CD1c-positive myeloid dendritic cell (primary cell): ENCODE measurements at regions not wholly inside any gene's neighbourhood (a gene's known extent, or its start where the extent isn't known, plus 50 kb on each side); places are given as distances from the start of the nearest gene placed in this dataset.
A peak's percentile ranks its signal among the peaks of the same experiment; 100 is the strongest.
"Not testable (repeated sequence)": the region's sequence is repeated elsewhere in the genome, so short reads cannot be mapped to it uniquely, and the experiment has no call there.

Experiments
- DNase-seq: peaks from one replicate; pipeline ENCODE4 v3.0.0-alpha.2; 2016; ENCODE audit errors: extremely low spot score

DNA sequence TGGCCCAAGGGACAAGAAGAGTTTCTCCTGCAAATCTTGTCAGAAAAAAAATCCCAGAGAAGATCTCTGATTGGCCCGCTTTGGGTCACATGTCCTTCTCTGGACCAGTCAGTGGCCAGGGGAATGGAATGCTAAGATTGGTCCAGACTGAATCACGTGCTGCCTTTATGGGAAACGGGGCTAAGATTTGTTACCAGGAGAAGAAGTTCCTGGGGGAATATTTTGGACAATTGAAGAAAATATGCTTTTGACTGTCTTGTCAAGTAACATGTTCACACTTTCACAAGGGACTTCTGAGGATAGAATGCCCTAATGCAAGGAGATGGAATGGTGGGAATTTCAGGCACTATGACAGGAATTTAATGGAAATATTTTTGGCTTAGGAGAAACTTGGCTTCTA is 74.1 kb upstream of the SH3PXD2B start:
- no peak for DNase-seq

DNA sequence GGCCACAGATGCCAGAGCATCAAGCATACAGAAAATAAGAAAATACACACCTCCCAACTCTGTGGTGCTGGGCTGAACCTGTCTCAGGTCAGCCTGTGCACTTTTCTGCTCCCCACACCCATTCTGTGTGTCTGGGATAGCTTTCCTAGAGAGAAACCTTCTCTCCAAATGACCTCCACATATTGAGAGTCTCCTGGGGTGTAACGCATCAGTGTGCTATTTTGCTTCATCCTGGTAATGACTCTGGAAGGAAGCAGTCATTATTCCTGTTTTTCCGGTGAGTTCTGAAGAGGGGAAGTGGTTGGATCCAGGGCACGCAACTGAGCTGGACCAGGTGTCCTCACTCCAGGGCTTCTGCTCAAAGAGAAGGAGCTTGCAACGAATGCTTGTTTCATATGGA is 73.2 kb upstream of the SH3PXD2B start:
- no peak for DNase-seq

DNA sequence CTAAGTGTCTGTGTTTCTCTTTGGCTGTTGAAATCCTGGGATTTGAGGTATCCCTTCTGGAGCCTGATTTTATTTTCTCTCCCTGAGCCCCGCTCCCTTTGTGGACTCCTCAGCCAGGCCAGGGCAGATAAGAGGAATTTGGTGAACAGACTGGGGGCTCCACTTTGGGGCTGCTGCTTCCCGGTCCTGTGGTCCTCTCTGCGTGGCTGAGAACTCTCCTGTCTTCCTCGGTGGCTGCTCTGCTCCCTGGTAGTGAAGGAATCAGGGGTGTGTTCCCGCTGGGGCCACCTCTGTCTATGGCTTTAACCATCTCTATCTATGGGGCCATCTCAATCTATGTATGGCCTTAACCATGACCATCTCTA is 71.7 kb upstream of the SH3PXD2B start:
- no peak for DNase-seq

DNA sequence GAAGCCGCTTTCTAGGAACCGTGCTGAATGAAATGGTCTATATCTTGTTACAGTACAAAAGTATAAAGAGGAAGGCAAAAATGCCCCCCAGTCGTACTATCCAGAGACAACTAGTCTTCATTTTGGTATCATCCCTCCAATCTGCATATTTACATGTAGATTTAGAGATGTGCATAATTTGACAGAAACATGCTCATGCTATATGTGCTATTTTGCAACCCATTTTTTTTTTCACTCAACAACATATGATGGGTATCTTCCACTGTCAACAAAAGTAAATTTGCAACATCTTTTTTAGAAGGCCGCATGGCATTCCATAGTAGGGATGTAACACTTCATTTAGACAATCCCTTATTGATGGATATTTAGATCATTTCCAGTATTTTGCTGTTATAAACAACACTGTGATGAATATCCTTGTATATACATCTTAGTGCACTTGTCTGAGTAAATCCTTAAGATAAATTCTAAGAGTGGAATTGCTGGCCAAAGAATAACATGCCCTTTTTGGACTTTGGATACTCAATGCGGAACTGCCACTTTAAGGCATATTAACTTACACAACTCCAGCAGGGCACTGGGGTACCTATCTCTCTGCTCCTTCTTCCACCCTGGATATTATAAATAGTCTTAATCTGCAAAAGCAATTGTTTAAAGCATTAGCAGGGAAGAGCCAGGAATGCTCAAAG is 71.1 kb upstream of the SH3PXD2B start:
- no peak for DNase-seq

DNA sequence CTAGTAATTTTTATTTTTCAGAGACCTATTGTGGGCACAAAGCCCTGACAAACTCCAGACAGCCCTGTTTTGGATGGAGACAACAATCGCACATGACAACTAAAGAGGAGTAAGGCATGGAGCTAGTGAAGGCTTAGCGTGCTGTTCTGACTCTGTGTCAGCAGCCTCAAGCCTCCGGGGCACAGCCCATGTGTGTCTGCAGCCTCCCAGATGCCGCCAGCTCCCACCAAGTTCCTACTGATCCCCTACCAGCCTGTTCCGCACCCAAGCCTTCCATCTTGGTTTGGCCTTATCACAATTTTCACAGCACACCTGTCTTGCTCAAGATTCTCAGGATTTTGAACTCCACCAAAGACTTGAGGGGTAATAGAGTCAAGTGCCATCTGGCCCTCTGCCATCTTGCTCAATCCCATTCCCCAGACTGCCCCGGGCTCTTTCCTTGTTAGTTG is 70.3 kb upstream of the SH3PXD2B start:
- DNase-seq, result no peak

DNA sequence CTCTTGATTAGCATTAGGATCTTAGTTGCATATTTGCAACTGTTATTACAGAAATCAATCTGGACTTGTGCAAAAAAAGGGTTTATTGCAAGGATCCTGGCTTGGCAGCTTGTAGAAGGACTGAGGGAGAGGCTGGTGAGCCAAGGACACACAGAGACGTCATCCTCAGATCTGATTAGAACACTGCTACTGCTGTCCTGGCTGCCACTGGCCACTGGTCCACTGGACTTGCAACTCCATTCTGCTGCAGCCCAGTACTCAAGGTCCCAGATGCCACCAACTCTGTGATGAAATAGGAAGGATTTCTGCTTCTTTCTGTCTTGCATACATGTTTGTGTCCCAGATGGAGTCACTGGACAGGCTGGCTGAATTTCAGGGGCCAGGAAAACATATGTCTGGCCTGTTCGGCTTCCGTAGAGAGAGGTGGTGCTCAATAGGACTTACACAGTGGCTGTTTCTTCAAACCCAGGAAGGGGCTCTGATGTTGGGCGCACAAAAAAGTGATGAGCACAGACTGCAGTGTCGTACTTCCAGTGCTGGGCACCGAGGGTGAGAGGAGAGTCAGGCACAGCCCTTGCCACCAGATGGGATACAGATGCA is 68.9 kb upstream of the SH3PXD2B start:
- no peak for DNase-seq

DNA sequence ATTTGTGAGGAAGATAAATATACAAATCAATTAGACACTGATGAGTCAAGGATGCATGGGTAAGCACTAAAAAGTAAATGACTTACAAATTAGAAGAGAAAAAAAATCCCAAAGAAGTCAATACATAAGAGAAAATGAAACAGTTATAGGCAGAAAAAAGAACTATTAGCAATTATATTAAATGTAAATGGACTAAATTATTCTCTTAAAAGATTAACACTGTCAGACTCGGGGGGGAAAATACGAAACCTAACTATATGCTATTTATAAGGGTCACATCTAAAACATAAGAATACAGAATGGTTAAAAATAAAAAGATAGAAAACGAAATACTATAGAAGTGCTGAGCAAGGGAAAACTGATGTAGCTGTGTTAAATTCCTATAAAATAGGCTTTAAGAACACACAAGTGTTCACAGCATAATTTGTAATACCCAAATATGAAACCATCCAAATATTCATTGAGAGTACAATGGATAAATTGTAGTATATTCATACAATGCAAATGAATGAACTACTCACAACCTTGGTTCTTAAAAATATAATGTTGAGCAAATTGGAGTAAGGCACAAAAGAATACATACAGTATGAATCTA is 67.1 kb upstream of the SH3PXD2B start:
- no peak for DNase-seq

DNA sequence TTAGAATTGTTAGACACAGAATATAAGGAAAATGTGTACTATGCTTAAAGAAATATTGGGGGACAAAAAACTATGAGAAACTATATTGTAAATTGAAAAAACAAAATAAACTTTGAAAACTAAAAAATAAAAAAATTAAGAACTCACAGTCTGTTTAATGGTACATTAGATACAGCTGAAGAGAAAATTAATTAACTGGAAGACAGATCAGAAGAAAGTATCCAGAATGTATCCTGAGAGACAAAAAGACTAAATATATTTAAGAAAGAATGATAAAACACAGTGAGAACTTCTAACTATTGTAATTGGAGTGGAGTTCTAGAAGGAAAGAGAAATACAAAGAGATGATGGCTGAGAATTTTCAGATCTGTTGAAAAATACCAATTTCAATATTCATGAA is 57.6 kb upstream of the SH3PXD2B start:
- DNase-seq, result no peak

DNA sequence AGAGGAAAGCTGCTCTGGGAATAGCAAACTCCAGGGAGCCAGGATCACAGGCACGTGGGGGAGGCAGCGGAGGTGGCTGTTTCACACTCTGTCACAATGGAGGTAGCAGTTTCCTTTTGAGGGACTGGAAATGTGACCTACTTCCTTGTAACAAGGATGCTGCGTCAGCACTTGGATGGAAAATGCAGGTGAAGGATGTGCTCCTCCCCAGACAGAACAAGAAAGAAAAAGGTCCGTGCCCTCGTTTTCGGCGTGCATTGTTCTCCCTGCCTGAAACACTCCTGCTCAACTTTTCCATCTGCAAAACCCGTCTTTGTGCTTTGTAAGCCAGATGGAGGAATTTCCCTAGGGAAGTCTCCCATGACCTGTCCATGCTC is 55.1 kb upstream of the SH3PXD2B start:
- no peak for DNase-seq

DNA sequence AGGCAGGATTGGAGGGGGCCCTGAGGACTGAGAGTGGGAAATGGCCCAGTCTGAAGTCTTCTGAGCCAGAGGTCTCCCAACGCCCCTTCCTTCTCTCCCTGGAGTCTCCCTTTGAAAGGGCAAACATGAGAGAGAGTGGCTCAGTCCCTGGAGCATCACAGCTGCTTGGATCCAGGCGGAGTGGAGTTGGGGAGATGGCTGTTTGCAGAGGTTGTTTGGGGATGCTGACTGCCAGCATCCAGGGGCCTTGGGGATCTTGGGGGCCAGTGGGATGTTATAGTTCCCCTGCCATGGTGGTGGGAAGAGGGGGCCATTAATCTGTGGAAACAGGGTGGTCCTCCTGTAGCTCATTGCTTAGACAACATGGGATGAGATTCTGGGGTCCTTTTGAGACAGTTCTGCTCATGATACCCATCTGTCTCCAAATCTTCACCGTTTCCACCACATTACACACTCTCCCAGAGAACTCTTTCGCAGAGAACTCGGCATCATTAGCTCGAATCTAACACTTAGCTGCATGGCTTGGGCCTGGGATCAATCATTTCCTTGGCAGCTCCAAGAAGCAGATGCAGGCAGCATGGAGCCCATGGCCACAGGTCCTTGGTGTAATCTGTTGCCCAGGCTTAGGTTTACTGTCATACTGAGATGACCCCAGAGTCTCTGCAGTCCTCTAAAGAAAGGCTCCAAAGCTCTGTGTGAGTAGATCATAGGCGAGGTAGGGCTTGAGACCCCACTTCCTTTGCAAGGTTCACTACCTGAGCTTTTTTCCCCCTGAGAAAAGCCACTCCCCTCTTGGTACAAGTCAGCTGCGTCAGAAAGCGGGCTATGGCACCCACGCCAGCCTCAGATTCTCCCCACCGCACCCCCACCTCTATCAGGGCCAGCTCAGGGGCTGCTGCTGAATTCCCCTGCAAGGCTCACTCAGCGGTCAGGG is 54.4 kb upstream of the SH3PXD2B start:
- DNase-seq, result no peak

DNA sequence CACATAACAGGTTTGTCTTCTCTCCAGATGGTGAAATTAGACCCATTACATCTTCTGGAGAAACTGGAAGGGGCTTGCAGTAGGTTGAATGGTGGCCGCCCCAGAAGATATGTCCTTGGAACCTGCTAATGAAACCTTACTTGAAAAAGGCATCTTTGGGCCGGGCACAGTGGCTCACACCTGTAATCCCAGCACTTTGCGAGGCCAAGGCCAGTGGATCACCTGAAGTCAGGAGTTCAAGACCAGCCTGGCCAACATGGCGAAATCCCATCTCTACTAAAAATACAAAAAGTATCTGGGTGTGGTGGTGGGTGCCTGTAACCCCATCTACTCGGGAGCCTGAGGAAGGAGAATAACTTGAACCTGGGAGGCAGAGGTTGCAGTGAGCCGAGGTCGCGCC is 53.2 kb upstream of the SH3PXD2B start:
- not testable (repeated sequence) for DNase-seq

DNA sequence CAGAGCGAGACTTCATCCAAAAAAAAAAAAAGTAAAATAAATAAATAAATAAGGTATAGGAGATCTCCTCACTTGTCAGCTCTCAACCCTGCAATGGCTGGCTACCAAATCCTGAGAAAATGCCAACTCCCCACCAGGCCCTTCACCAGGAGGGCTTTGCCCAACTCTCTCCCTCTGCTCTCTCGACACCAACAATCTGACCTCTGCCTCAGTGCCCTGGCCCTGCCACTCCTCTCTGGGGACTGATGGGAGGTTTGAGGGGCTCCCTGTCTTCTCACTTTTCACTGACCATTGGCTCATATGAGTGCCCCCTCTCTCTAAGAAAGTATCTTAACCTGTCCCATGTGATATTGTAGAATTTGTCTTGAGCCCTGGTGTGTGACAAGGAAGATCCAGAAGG is 52.6 kb upstream of the SH3PXD2B start:
- DNase-seq, result no peak

DNA sequence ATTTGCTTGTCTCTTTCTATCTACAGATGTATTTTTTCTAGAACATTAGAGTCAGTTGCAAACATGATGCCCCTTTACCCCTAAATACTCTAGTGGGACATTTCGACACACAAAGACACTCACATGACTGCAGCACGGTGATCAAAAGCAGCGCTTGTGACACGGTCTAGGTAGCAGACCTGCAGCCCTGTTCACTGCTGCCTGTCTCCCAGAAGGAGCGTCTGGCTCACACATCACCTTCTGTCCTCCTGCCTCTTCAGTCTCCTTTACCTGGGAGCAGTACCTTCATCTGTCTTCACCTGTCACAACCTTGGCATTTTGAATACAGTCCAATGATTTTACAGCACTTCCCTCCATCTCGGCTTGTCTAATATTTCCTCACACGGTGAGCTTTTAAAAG is 51.9 kb upstream of the SH3PXD2B start:
- no peak for DNase-seq

DNA sequence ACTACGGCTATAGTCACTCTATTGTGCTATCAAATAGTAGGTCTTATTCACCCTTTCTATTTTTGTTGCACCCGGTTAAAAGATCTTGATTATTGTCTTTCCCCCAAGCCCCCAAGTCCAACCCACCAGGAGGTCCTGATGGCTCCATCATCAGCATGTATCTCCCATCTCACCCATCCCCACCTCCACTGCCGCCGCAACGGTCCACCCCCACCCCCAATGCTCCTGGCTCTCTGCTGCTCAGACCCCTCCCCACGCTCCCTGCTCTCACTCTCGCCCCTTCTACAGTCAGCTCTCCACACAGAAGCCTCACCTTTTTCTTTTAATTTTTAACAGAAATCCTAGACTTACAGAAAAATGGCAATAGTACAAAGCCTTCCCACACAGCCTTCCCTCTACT is 51.5 kb upstream of the SH3PXD2B start:
- no peak for DNase-seq

DNA sequence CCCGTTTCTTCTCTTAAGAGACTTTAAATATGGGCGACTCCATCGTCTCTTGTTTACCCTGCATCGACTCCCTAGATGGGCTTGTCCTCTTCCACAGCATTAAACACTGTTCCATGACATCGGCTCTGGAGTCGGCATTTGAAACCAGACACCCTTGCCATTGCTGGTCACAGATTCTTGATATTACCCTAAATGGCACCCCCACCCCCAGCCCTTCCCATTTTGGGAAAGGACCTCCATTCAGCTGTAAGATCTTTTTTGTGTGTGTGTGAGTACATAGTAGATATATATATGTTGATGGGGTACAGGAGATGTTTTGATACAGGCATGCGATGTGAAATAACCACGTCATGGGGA is 51.1 kb upstream of the SH3PXD2B start:
- DNase-seq, result no peak

DNA sequence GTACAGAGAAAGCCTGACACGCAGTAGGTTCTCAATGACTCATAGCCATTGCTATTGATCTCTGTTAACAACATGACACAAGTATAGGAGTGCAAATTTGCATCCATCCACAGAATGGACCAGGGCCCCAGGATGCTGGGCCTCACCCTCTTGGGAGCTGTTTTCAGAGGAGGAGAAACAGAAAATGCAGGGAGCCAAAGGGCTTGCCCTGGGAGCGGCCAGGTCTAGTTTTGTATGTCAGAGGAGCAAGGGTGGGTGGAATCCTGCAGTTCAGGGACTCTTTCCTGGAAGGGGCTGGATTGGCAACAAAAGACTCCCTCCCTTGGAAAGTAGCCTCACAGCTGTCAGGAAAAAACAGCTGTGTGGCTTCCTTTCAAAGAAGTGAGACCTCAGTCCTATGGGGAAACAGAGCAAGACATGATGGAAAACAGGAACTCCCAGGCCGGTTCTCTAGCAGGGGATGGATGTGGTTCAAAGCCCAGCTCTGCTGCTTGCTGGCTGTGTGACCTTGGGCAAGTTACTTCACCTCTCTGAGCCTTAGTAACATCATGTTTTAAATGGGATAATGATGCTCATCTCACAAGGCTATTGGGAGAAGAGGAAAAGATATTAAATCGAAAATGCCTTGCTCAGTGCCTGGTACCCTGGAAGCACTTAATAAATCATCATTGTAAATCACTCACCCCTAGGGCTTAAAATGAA is 50.5 kb upstream of the SH3PXD2B start:
- DNase-seq, result no peak

DNA sequence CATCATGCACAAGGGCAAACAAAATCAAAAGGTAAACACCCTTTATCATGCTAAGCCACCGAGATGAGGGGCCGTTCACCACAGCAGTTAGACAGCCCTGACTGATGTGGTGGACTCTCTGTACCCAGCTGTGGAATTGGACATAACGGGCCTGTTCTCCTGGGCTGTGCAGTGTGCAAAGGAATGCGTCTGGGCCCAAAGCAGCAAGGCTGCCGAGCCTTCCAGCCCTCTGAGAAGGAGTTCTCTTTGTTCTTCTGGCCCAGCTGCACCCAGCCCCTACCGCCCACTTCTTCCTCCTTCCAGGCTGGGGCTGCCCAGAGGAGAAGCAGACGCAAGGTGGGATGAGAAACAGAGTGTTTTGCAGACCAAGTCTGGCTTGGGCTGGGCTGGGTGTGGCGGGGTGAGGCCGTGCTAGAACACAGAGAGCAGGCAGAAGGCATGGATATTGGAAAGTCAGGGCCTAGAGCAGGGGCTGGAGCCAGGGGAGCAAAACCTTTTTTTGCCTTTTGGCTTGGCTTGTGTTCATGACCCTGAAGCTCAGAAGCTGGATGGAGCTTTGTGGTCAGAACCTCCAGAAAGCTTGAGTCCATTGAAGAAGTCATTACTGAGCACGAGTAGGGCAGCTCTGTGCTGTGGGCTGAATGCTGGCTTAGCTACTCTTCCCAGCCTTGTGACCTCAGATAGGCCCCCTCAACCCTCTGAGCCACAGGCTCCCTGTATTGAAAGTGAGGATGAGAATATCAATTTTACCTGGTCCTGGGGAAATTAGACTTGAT is 49.8 kb upstream of the SH3PXD2B start:
- DNase-seq, result peak; percentile 26
